Naive thymus-derived CD4-positive, alpha-beta T cell (primary cell): ENCODE measurements at regions not wholly inside any gene's neighbourhood (a gene's known extent, or its start where the extent isn't known, plus 50 kb on each side); places are given as distances from the start of the nearest gene placed in this dataset.

ENCODE experiments used
- ATAC-seq: fragments of 150-1000 bp; cut with Tn5 transposase; 2 replicates; pipeline ENCODE4 v1.10.0; 2021; ENCODE audit warnings: mild to moderate bottlenecking, moderate library complexity
- CTCF ChIA-PET: fragments of 350-600 bp; sonication (Branson Sonifier 250); formaldehyde crosslinking; loops from one replicate; lab custom pipeline; 2021; ENCODE audit warnings: antibody characterized with exemption; lab: Charles Lee
- POLR2A ChIA-PET: fragments of 350-600 bp; sonication (Branson Sonifier 250); formaldehyde crosslinking; loops from one replicate; lab custom pipeline; 2021; ENCODE audit warnings: antibody characterized with exemption, inconsistent platforms; lab: Charles Lee
- DNase-seq, 9 donors: peaks; one replicate each; pipeline versions ENCODE4 v3.0.0 to v3.0.0-alpha.2; 2020 to 2022; ENCODE audit warnings: mixed read lengths in 1 of 9
- H3K27ac ChIP-seq: one replicate; pipeline ENCODE4 v1.7.0; 2013; ENCODE audit warnings: mild to moderate bottlenecking, low read depth, low read length, moderate library complexity
- H3K27me3 ChIP-seq, 2 donors: one replicate each; pipeline ENCODE4 v1.7.0; 2013; ENCODE audit warnings: low read length in 2 of 2, mild to moderate bottlenecking in 2 of 2, moderate library complexity in 2 of 2; ENCODE audit not compliant: control insufficient read depth in 2 of 2, insufficient read depth in 2 of 2
- H3K36me3 ChIP-seq, 3 experiments: 1 replicate in 2 of 3; 2 replicates in 1 of 3; pipeline ENCODE4 v1.7.0; 2013; ENCODE audit warnings: low read length in 3 of 3, mild to moderate bottlenecking in 3 of 3, moderate library complexity in 1 of 3; ENCODE audit not compliant: insufficient read depth in 3 of 3, control insufficient read depth in 2 of 3
- H3K4me1 ChIP-seq, 2 donors: one replicate each; pipeline ENCODE4 v1.7.0; 2013; ENCODE audit warnings: low read length in 2 of 2, mild to moderate bottlenecking in 2 of 2, moderate library complexity in 1 of 2; ENCODE audit not compliant: control insufficient read depth in 2 of 2, insufficient read depth in 2 of 2
- H3K4me3 ChIP-seq: 2 replicates; pipeline ENCODE4 v1.7.0; 2013; ENCODE audit warnings: mild to moderate bottlenecking, low read length
- H3K9me3 ChIP-seq, 3 experiments: 1 replicate in 2 of 3; 2 replicates in 1 of 3; pipeline ENCODE4 v1.7.0; 2013; ENCODE audit warnings: low read length in 3 of 3; ENCODE audit not compliant: control insufficient read depth in 2 of 3
- H3K27ac Mint-ChIP-seq, 9 donors: one replicate each; pipeline ENCODE4 v1.8.0; 2020 to 2022; ENCODE audit warnings: mixed read lengths in 9 of 9, mild to moderate bottlenecking in 8 of 9, moderate library complexity in 5 of 9, inconsistent platforms in 2 of 9
- H3K27me3 Mint-ChIP-seq, 5 donors: one replicate each; pipeline ENCODE4 v1.8.0; 2021 to 2022; ENCODE audit warnings: mixed read lengths in 5 of 5, mild to moderate bottlenecking in 1 of 5
- H3K36me3 Mint-ChIP-seq, 5 donors: one replicate each; pipeline ENCODE4 v1.8.0; 2020 to 2022; ENCODE audit warnings: mixed read lengths in 5 of 5, mild to moderate bottlenecking in 3 of 5, inconsistent platforms in 1 of 5
- H3K4me1 Mint-ChIP-seq, 7 donors: one replicate each; pipeline ENCODE4 v1.8.0; 2020 to 2022; ENCODE audit warnings: mixed read lengths in 7 of 7, mild to moderate bottlenecking in 3 of 7, inconsistent platforms in 1 of 7
- H3K4me3 Mint-ChIP-seq, 10 donors: one replicate each; pipeline ENCODE4 v1.8.0; 2020 to 2022; ENCODE audit warnings: mild to moderate bottlenecking in 10 of 10, mixed read lengths in 10 of 10, moderate library complexity in 6 of 10, inconsistent platforms in 2 of 10
- H3K9me3 Mint-ChIP-seq, 11 donors: one replicate each; pipeline ENCODE4 v1.8.0; 2020 to 2022; ENCODE audit warnings: mixed read lengths in 11 of 11, mild to moderate bottlenecking in 4 of 11, inconsistent platforms in 1 of 11, moderate library complexity in 1 of 11
- intact Hi-C, 2 donors: fragments of 100-400 bp; cut with micrococcal nuclease; formaldehyde crosslinking; loops; one replicate each; pipeline ENCODE4 v1.15.1; 2023

DNA sequence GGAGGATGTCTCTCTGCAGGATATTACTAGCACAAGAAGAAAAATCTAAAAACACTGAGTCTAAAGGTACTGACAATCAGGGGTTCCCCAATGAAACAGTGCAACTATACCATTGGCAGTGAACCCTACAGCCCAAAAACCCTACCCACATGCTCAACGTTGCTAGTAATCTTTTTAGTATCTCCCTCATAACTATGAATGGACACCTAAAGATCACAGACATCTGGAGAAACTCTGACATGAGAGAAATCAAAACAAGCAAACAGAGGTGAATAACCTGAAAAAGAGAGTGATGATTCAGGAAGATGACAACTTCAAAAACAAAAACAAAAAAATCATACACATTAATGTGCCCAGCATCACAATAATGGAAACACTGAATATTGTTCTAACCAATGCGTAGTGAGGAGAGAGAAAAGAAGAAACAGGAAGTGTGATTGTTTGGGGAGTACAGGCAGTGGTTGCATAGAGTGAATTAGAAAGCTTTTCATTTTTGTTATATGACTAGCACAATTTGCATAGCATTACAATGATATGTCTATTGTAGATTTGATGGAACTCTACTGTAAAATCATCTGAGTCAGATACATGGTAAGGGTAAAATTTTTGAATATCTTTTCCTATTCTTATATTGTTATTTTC, 78.9 kb upstream of the FMR1 start:
- Histone ChIP-seq H3K36me3 (no peaks in the 10 kb centered on the region), H3K4me1 (no peaks in the 10 kb centered on the region), H3K27ac (no peak overlapping the region), H3K27me3 (no peaks in the 10 kb centered on the region), H3K4me3 (no peak overlapping the region), H3K9me3 (no peaks in the 10 kb centered on the region)
- ChIA-PET POLR2A (no interaction called here), CTCF (no interaction called here)
- Mint-ChIP-seq H3K27me3 (peaks cover 0 to 15% (median 4%) of the 10 kb centered on the region in 5 donors), H3K4me3 (no peak overlapping the region), H3K4me1 (peaks cover 0 to 5% (median 0%) of the 10 kb centered on the region in 7 donors), H3K36me3 (no peaks in the 10 kb centered on the region), H3K27ac (no peak overlapping the region), H3K9me3 (peaks cover 0 to 12% (median 4%) of the 10 kb centered on the region in 11 donors)
- DNase-seq (no peak), ATAC-seq (no peak)
- intact Hi-C loops = no loop called here

DNA sequence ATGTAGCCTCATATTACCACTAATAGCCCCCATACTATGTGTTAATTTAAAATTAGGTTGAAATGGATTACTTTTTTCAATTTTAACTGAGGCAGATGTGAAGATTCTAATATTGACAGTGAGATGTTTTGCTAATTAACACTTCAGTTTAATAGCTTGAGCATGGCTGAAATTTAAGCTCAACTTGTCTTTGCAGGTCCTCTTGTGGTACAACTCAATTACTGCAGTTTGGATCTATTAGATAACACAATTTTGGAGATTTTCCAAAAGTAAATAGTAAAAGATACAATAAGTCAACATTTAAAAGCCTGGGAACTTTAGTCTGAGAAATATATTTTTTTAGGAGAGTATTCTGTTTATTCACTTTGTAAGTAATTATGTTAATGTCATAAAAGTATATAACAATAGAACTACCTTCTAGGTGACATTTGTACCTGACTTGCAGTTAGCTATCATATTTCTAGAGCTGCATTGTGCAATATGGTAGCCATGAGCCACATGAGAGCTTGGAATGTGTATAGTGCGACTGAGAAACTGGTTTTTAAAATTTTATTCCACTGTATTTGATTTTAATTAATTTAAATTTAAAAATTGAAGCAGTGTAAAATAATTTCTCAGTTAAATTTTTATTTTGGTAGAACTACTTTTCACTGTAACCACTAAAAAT, 73.1 kb upstream of the FMR1 start:
- Mint-ChIP-seq H3K27ac (no peak overlapping the region), H3K9me3 (no peaks in the 10 kb centered on the region), H3K36me3 (no peaks in the 10 kb centered on the region), H3K4me1 (no peaks in the 10 kb centered on the region), H3K27me3 (peaks cover 0 to 11% (median 5%) of the 10 kb centered on the region in 5 donors), H3K4me3 (no peak overlapping the region)
- no peaks in the 10 kb centered on the region for H3K36me3 ChIP-seq
- no peaks in the 10 kb centered on the region for H3K27me3 ChIP-seq
- intact Hi-C loops = no loop called here
- no peak overlapping the region for H3K4me3 ChIP-seq
- CTCF ChIA-PET = interaction anchor here (0.6 kb wide), 1 partner anchor 1195 kb away, joined by 3 read pairs; no protein-coding TSS in a partner anchor
- H3K27ac ChIP-seq = no peak overlapping the region
- H3K4me1 ChIP-seq = no peaks in the 10 kb centered on the region
- POLR2A ChIA-PET = no interaction called here
- DNase-seq (peak in 2 of 9 donors; percentile 0 to 1), ATAC-seq (no peak)
- no peaks in the 10 kb centered on the region for H3K9me3 ChIP-seq

DNA sequence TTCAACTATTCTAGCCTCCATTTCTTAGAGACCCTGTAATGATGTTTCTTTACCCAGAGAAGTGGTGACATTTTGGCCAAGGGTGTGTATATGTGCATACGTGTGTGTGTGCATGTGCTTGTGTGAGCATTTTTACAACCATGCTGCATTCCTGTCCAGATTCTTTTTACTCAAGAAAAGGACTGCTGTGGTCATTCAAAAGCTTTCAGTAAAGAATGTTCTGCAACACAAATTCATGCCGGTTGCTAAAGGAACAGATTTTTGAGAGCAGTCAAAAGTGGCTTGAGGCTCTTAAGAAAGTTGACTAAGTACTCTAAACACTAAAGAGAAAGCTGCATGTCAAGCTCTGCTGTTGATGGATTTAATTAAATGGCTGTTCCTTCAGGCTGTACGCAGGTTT, 65.0 kb upstream of the FMR1 start:
- ChIA-PET CTCF (no interaction called here), POLR2A (no interaction called here)
- Histone ChIP-seq H3K4me3 (no peak overlapping the region), H3K4me1 (no peaks in the 10 kb centered on the region), H3K9me3 (no peaks in the 10 kb centered on the region), H3K27ac (no peak overlapping the region), H3K27me3 (no peaks in the 10 kb centered on the region), H3K36me3 (no peaks in the 10 kb centered on the region)
- ATAC-seq = no peak
- peaks cover 0 to 4% (median 0%) of the 10 kb centered on the region in 5 donors for H3K27me3 Mint-ChIP-seq
- H3K4me3 Mint-ChIP-seq = no peak overlapping the region
- no peaks in the 10 kb centered on the region for H3K36me3 Mint-ChIP-seq
- H3K4me1 Mint-ChIP-seq = no peaks in the 10 kb centered on the region
- no peak for DNase-seq
- H3K27ac Mint-ChIP-seq = no peak overlapping the region
- intact Hi-C loops = no loop called here
- peaks cover 0 to 2% (median 0%) of the 10 kb centered on the region in 11 donors for H3K9me3 Mint-ChIP-seq

DNA sequence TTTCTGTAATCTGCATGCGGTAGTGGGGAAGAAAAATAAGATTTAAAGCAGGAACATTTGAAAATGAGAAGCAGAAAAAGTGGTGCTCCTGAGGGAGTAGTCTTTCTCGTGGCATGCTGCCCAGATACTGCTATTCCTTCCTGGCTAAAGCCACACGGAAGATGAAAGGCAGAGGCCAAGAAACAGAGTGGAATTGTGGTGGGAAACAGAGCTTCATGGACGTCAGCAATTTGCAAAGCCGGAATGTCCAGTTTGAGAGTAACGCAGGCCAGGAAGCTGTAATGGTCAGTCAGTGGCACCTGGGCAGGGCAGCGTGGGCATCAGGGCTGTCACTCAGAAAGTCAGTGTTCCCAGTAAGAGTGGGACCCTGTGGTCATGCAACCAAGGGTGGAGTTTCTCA, 63.7 kb upstream of the FMR1 start:
- no peaks in the 10 kb centered on the region for H3K36me3 ChIP-seq

DNA sequence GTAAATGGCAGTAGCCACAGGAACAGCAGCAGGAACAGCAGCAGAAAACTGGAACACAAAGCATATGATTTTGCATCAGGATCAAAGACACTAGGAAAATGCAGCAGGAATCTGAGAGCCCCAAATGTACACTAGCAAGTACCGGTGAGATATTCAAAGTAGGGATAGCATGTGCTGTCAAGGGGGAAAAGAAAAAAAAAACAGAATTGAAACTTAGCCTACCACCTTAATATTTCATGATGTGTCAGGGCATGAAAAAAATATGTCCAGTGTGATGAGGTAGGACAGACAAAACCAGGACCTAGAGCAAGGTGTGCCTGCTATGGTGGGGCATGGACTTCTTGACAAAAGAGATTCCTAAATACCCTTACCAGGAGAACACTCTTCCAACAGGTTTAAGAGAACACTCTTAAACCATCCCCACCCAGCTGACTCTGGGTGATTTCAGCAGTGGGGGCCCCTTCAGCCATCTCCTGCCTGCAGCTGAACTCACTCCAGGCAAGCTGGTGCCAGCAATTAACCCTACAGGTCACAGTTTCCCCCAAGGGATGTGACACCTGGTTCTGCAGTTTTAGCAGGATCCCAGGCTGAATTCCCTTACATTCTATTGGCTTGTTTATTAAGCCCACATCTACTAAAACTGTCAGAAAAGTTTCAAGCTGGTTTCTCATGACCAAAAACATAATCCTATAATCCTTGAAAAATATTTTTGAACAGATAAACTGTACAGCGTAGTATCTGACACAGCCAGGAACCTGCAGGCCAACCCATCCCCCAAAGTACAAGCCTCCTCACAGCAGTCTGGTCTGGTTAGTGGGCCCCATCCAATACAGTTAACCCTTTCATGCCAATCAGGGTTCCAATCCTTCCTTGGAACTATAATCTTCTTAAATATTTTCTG, 62.9 kb upstream of the FMR1 start:
- DNase-seq = no peak
- POLR2A ChIA-PET = no interaction called here
- peaks cover 0 to 4% (median 0%) of the 10 kb centered on the region in 5 donors for H3K27me3 Mint-ChIP-seq
- no peak overlapping the region for H3K27ac ChIP-seq
- H3K36me3 Mint-ChIP-seq = no peaks in the 10 kb centered on the region
- H3K9me3 ChIP-seq = no peaks in the 10 kb centered on the region
- no peak overlapping the region for H3K4me3 ChIP-seq
- H3K36me3 ChIP-seq = no peaks in the 10 kb centered on the region
- no peak overlapping the region for H3K27ac Mint-ChIP-seq
- H3K4me1 ChIP-seq = no peaks in the 10 kb centered on the region
- intact Hi-C loops = no loop called here
- ATAC-seq = no peak
- no peaks in the 10 kb centered on the region for H3K27me3 ChIP-seq
- CTCF ChIA-PET = no interaction called here
- no peaks in the 10 kb centered on the region for H3K4me1 Mint-ChIP-seq
- peaks cover 0 to 1% (median 0%) of the 10 kb centered on the region in 11 donors for H3K9me3 Mint-ChIP-seq
- no peak overlapping the region for H3K4me3 Mint-ChIP-seq

More for the DNA sequence above, 63.7 kb upstream of the FMR1 start:
- Histone ChIP-seq H3K4me1 (no peaks in the 10 kb centered on the region), H3K27me3 (no peaks in the 10 kb centered on the region), H3K4me3 (no peak overlapping the region), H3K27ac (no peak overlapping the region), H3K9me3 (no peaks in the 10 kb centered on the region)
- no peak for ATAC-seq
- H3K4me1 Mint-ChIP-seq = no peaks in the 10 kb centered on the region
- ChIA-PET POLR2A (no interaction called here), CTCF (no interaction called here)
- DNase-seq = no peak
- no peaks in the 10 kb centered on the region for H3K36me3 Mint-ChIP-seq
- H3K27me3 Mint-ChIP-seq = peaks cover 0 to 4% (median 0%) of the 10 kb centered on the region in 5 donors
- intact Hi-C loops = no loop called here
- peaks cover 0 to 2% (median 0%) of the 10 kb centered on the region in 11 donors for H3K9me3 Mint-ChIP-seq
- no peak overlapping the region for H3K27ac Mint-ChIP-seq
- no peak overlapping the region for H3K4me3 Mint-ChIP-seq

DNA sequence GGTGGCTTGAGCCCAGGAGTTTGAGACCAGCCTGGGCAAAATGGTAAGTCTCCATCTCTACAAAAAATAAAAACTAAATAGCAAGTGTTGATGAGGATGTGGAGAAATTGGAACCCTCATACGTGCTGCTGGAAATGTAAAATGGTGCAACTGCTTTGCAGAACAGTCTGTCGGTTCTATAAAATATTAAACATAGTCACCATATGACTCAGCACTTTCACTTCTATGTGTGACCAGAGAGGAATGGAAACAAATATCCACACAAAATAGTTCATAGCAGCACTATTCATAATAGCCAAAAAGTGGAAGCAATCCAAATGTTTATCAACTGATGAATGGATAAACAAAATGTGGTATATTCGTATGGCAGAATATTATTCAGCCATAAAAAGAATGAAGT, 60.8 kb upstream of the FMR1 start:
- intact Hi-C loops = no loop called here
- Histone ChIP-seq H3K27me3 (no peaks in the 10 kb centered on the region), H3K9me3 (no peaks in the 10 kb centered on the region), H3K36me3 (no peaks in the 10 kb centered on the region), H3K27ac (no peak overlapping the region), H3K4me1 (no peaks in the 10 kb centered on the region), H3K4me3 (no peak overlapping the region)
- no peak overlapping the region for H3K4me3 Mint-ChIP-seq
- no peaks in the 10 kb centered on the region for H3K4me1 Mint-ChIP-seq
- ChIA-PET POLR2A (no interaction called here), CTCF (no interaction called here)
- H3K27me3 Mint-ChIP-seq = peaks cover 0 to 4% (median 0%) of the 10 kb centered on the region in 5 donors
- DNase-seq (no peak), ATAC-seq (no peak)
- H3K36me3 Mint-ChIP-seq = no peaks in the 10 kb centered on the region
- H3K27ac Mint-ChIP-seq = no peak overlapping the region
- no peaks in the 10 kb centered on the region for H3K9me3 Mint-ChIP-seq
